Keratinocyte (primary cell): ENCODE measurements at regions not wholly inside any gene's neighbourhood (a gene's known extent, or its start where the extent isn't known, plus 50 kb on each side); places are given as distances from the start of the nearest gene placed in this dataset.

Experiments used
- DNase-seq: peaks from one replicate; pipeline ENCODE4 v3.0.0-alpha.2; 2011; ENCODE audit warnings: low read depth, missing footprints, low spot score
- FAIRE-seq: peaks from 2 replicates; lab custom pipeline; 2011; peaks lifted over from hg19 to GRCh38; lab: Jason Lieb, UNC
- H2AFZ ChIP-seq: 2 replicates; pipeline ENCODE4 v1.6.0; 2012; ENCODE audit warnings: low read length, control low read depth, inconsistent platforms; ENCODE audit not compliant: control insufficient read depth
- H3K27ac ChIP-seq: 2 replicates; pipeline ENCODE4 v1.5.1; 2011; ENCODE audit warnings: low read length; ENCODE audit not compliant: control insufficient read depth, insufficient read depth
- H3K27me3 ChIP-seq: 3 replicates; pipeline ENCODE4 v1.6.0; 2011; ENCODE audit warnings: low read length; ENCODE audit not compliant: control insufficient read depth, insufficient read depth; ENCODE audit errors: extremely low read depth
- H3K36me3 ChIP-seq, 2 experiments: 2 replicates in 1 of 2; 3 replicates in 1 of 2; pipeline ENCODE4 v1.5.1; 2011; ENCODE audit warnings: low read length in 2 of 2, mild to moderate bottlenecking in 1 of 2; ENCODE audit not compliant: control insufficient read depth in 2 of 2, insufficient read depth in 2 of 2; ENCODE audit errors: extremely low read depth in 1 of 2
- H3K4me1 ChIP-seq: 3 replicates; pipeline ENCODE4 v1.5.1; 2011; ENCODE audit warnings: low read length; ENCODE audit not compliant: control insufficient read depth, insufficient read depth; ENCODE audit errors: extremely low read depth
- H3K4me2 ChIP-seq: 3 replicates; pipeline ENCODE4 v1.6.0; 2011; ENCODE audit warnings: low read depth, low read length; ENCODE audit not compliant: control insufficient read depth, insufficient read depth; ENCODE audit errors: extremely low read depth
- H3K4me3 ChIP-seq, 3 experiments: fragments of 200-600 bp in 1 of 3; sonication (generic) in 1 of 3; 2 replicates in 2 of 3; 3 replicates in 1 of 3; pipeline ENCODE4 v1.5.1; 2011 to 2016; ENCODE audit warnings: low read length in 3 of 3, mild to moderate bottlenecking in 3 of 3, control low read depth in 2 of 3, inconsistent platforms in 1 of 3, low read depth in 1 of 3, mixed read lengths in 1 of 3, mixed run types in 1 of 3, moderate library complexity in 1 of 3; ENCODE audit not compliant: control insufficient read depth in 2 of 3, insufficient read depth in 2 of 3; ENCODE audit errors: extremely low read depth in 1 of 3
- H3K79me2 ChIP-seq: 2 replicates; pipeline ENCODE4 v1.6.0; 2012; ENCODE audit warnings: low read length; ENCODE audit not compliant: control insufficient read depth, insufficient read depth
- H3K9ac ChIP-seq: 3 replicates; pipeline ENCODE4 v1.6.0; 2011; ENCODE audit warnings: low read length; ENCODE audit not compliant: control insufficient read depth, insufficient read depth; ENCODE audit errors: extremely low read depth
- H3K9me1 ChIP-seq: 3 replicates; pipeline ENCODE4 v1.6.0; 2011; ENCODE audit warnings: low read length; ENCODE audit not compliant: control insufficient read depth, insufficient read depth; ENCODE audit errors: extremely low read depth
- H3K9me3 ChIP-seq: 2 replicates; pipeline ENCODE4 v1.5.1; 2012; ENCODE audit warnings: low read depth, low read length; ENCODE audit not compliant: control insufficient read depth
- H4K20me1 ChIP-seq: 3 replicates; pipeline ENCODE4 v1.6.0; 2011; ENCODE audit warnings: low read length; ENCODE audit not compliant: control insufficient read depth, insufficient read depth; ENCODE audit errors: extremely low read depth
- CTCF ChIP-seq, 3 experiments: IDR thresholded peaks in 1 of 3; conservative IDR thresholded peaks in 1 of 3; optimal IDR thresholded peaks in 1 of 3; 2 replicates in 2 of 3; 3 replicates in 1 of 3; pipeline versions ENCODE3 to v1.5.1; 2011; ENCODE audit warnings: low read length in 3 of 3, mild to moderate bottlenecking in 3 of 3, moderate library complexity in 2 of 3, control low read depth in 1 of 3, inconsistent platforms in 1 of 3; ENCODE audit not compliant: insufficient read depth in 2 of 3; ENCODE audit errors: extremely low read depth in 1 of 3
- EZH2 ChIP-seq: IDR thresholded peaks from one replicate; pipeline ENCODE4 v1.6.1; 2012; ENCODE audit warnings: inconsistent platforms, mild to moderate bottlenecking, low read length, moderate library complexity
- dilution Hi-C: fragments of 300-500 bp; cut with MboI; formaldehyde crosslinking; loops from one replicate; pipeline ENCODE4 v1.7.0; 2020; ENCODE audit warnings: low sequenced_read_pairs; ENCODE audit not compliant: extremely low pct_ligation_motif_present

- no peaks in the 10 kb centered on the region for H3K4me1 ChIP-seq
- no peak overlapping the region for H3K27ac ChIP-seq
- no peak overlapping the region for H3K4me2 ChIP-seq
- no peaks in the 10 kb centered on the region for H3K9me1 ChIP-seq
- DNase-seq (no peak), FAIRE-seq (no peak)
- H3K27me3 ChIP-seq = no peaks in the 10 kb centered on the region
- no peaks in the 10 kb centered on the region for H3K36me3 ChIP-seq
- dilution Hi-C loops = no loop called here
- H3K9ac ChIP-seq = no peak overlapping the region
- no peak for TF ChIP-seq CTCF (optimal IDR thresholded peaks at IDR 0.05 in 1 of 3, IDR thresholded peaks at IDR 0.05 in 1 of 3, conservative IDR thresholded peaks at IDR 0.05 in 1 of 3; ENCODE audit: extremely low read depth in 1 of 3, insufficient read depth in 2 of 3, low read length in 3 of 3)
- no peak for TF ChIP-seq EZH2
- no peaks in the 10 kb centered on the region for H3K79me2 ChIP-seq
- no peaks in the 10 kb centered on the region for H3K9me3 ChIP-seq
- H3K4me3 ChIP-seq = no peak overlapping the region
- no peak overlapping the region for H2AFZ ChIP-seq
- no peaks in the 10 kb centered on the region for H4K20me1 ChIP-seq
These were observed 864.2 kb downstream of the REEP3 start for GRCh38 chr10:64385355-64385754.

GRCh38 chr10:64394744-64395143 is 873.5 kb downstream of the REEP3 start:
- no peak overlapping the region for H3K9ac ChIP-seq
- H3K9me1 ChIP-seq = no peaks in the 10 kb centered on the region
- FAIRE-seq (no peak), DNase-seq (no peak)
- H3K27ac ChIP-seq = no peak overlapping the region
- TF ChIP-seq CTCF (optimal IDR thresholded peaks at IDR 0.05 in 1 of 3, IDR thresholded peaks at IDR 0.05 in 1 of 3, conservative IDR thresholded peaks at IDR 0.05 in 1 of 3; ENCODE audit: extremely low read depth in 1 of 3, insufficient read depth in 2 of 3, low read length in 3 of 3) (no peak), EZH2 (no peak)
- H3K4me2 ChIP-seq = no peak overlapping the region
- dilution Hi-C loops = no loop called here
- H4K20me1 ChIP-seq = no peaks in the 10 kb centered on the region
- H3K4me1 ChIP-seq = no peaks in the 10 kb centered on the region
- no peaks in the 10 kb centered on the region for H3K9me3 ChIP-seq
- H3K27me3 ChIP-seq = no peaks in the 10 kb centered on the region
- no peaks in the 10 kb centered on the region for H3K79me2 ChIP-seq
- no peaks in the 10 kb centered on the region for H3K36me3 ChIP-seq
- H3K4me3 ChIP-seq = no peak overlapping the region
- no peak overlapping the region for H2AFZ ChIP-seq
